Stomach smooth muscle (tissue), 2 donors: ENCODE measurements at regions not wholly inside any gene's neighbourhood (a gene's known extent, or its start where the extent isn't known, plus 50 kb on each side); places are given as distances from the start of the nearest gene placed in this dataset.

ENCODE experiments used
- H3K27ac ChIP-seq: one replicate; pipeline ENCODE4 v1.7.0; 2013; ENCODE audit warnings: mild to moderate bottlenecking, low read length, inconsistent platforms
- H3K27me3 ChIP-seq, 2 donors: one replicate each; pipeline ENCODE4 v1.7.0; 2013; ENCODE audit warnings: low read length in 2 of 2; ENCODE audit not compliant: insufficient read depth in 2 of 2, control insufficient read depth in 1 of 2
- H3K36me3 ChIP-seq, 2 donors: one replicate each; pipeline ENCODE4 v1.7.0; 2013; ENCODE audit warnings: low read length in 2 of 2; ENCODE audit not compliant: control insufficient read depth in 2 of 2, insufficient read depth in 2 of 2
- H3K4me1 ChIP-seq: one replicate; pipeline ENCODE4 v1.7.0; 2013; ENCODE audit warnings: low read length; ENCODE audit not compliant: control insufficient read depth, insufficient read depth
- H3K4me3 ChIP-seq, 2 donors: one replicate each; pipeline ENCODE4 v1.7.0; 2013; ENCODE audit warnings: low read length in 2 of 2
- H3K9ac ChIP-seq, 2 donors: one replicate each; pipeline ENCODE4 v1.7.0; 2013; ENCODE audit warnings: low read length in 2 of 2, mild to moderate bottlenecking in 1 of 2
- H3K9me3 ChIP-seq, 2 donors: one replicate each; pipeline ENCODE4 v1.7.0; 2013; ENCODE audit warnings: low read length in 2 of 2; ENCODE audit not compliant: control insufficient read depth in 2 of 2
- donor health status: healthy.
- donor health status: Pancreatic carcinoma.

DNA sequence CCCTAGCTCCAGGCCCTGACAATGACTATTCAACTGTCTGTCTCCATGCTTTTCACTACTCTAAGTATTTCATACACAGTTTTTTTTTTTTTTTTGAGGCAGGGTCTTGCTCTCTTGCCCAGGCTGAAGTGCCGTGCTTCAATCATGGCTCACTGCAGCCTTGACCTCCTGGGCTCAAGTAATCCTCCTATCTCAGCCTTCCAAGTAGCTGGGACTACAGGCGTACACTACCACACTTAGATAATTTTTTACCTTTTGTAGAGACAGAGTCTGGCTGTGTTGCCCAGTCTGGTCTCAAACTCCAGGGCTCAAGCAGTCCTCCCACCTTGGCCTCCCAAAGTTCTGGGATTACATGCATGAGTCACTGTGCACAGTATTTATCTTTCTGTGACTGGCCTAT is 815.4 kb downstream of the DACH1 start:
- H3K9ac ChIP-seq: no peak overlapping the region
- H3K4me1 ChIP-seq: no peaks in the 10 kb centered on the region
- H3K9me3 ChIP-seq: peaks cover 0 to 4% of the 10 kb centered on the region in 2 donors
- H3K27me3 ChIP-seq: no peaks in the 10 kb centered on the region
- H3K27ac ChIP-seq: no peak overlapping the region
- H3K36me3 ChIP-seq: no peaks in the 10 kb centered on the region
- H3K4me3 ChIP-seq: no peak overlapping the region

DNA sequence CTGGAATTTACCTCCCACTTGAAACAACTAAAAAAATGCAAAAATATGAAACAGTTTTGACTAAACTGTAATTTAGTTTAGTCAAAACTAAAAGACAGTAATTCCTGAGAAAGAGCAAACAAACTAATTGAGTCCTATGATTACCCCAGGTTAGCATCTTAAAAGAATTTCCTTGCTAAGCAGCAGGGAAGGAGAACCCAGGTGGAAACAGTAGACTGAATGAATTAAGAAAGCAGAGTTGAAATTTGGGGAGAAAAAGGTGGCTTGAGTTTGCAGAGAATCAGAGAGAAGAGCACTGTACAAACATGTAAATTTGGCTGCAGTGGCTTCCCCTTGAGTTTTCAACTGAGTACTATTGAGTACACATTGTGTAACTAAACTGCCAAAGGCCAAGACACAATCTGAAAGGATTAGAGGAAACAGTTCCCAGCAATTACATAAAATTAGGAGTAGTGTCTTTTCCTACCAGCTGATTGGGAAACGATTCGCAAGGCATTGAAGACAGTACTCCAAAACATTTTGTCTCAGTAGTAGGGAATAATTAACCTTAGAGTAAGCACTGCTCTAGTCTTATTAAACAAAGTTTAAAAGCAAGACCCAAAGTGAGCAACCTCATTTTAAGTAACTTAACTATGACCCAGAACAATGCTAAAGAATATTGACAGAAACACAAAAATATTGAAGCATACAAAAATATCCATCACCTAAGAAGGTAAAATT is 820.5 kb downstream of the DACH1 start:
- H3K4me3 ChIP-seq: no peak overlapping the region
- no peak overlapping the region for H3K27ac ChIP-seq
- no peaks in the 10 kb centered on the region for H3K36me3 ChIP-seq
- no peak overlapping the region for H3K9ac ChIP-seq
- no peaks in the 10 kb centered on the region for H3K4me1 ChIP-seq
- no peaks in the 10 kb centered on the region for H3K27me3 ChIP-seq
- H3K9me3 ChIP-seq: no peaks in the 10 kb centered on the region

DNA sequence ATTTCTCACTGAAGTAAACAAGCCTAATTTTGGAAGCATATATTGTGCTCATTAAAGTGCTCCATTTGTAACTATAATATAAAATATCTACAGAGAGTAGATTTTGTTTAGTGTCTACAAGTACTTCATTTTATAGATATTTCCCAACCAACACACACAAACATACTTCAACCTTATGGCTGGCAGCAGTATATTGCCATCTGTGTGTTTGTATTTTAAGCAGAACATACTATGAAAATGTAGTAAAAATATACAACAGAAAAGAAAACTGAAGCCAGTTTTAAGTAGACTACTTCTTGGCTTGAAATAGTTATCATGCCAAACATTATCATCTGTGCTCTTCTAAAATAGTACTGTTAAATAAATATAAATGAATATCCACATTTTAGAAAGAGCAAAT is 821.9 kb downstream of the DACH1 start:
- H3K27ac ChIP-seq: no peak overlapping the region
- H3K36me3 ChIP-seq: no peaks in the 10 kb centered on the region
- H3K27me3 ChIP-seq: no peaks in the 10 kb centered on the region
- no peak overlapping the region for H3K9ac ChIP-seq
- no peaks in the 10 kb centered on the region for H3K9me3 ChIP-seq
- H3K4me3 ChIP-seq: no peak overlapping the region
- H3K4me1 ChIP-seq: no peaks in the 10 kb centered on the region

DNA sequence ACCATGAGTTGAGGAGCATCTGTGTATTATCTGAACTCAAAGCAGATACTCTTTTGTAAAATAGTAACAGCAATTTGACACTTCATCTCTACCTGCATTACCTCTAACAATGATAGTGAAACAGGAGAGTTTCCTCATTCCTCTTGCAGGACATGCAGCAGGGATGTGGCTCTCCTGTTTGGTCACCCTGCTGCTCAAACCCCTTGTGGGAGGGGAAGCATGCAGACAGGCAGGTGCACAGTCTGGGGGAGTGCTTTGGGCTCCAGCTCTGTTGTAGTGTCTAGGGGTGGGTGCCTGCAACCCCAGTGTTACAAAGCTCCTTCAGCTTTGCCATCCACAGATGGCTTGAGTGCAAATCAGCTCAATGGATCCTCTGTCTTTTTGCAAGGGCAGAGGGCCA is 827.6 kb downstream of the DACH1 start:
- Histone ChIP-seq H3K9me3 (no peaks in the 10 kb centered on the region), H3K27me3 (no peaks in the 10 kb centered on the region), H3K36me3 (no peaks in the 10 kb centered on the region), H3K9ac (no peak overlapping the region), H3K4me3 (no peak overlapping the region), H3K27ac (no peak overlapping the region), H3K4me1 (no peaks in the 10 kb centered on the region)

DNA sequence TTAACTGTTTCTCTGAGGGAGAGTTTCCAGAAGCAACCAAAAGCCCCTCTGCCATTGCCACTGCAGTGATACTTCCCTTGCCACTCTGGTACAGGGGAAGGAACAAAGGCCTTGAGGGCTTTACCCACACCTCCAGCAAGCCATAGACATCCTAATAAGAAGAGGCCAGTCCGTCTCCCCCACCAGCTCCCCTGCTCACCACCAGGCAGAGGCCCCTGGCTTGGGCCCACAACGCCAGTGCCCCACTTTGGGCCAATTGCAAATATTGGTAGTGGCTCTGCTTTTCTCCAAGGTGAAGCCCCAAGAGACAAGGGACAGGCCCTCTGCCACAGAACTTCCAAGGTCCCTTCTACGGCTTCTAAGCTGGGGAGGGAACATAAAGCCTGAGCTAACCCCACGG is 833.0 kb downstream of the DACH1 start:
- Histone ChIP-seq H3K4me1 (no peaks in the 10 kb centered on the region), H3K36me3 (no peaks in the 10 kb centered on the region), H3K4me3 (no peak overlapping the region), H3K9me3 (peaks cover 0 to 3% of the 10 kb centered on the region in 2 donors), H3K27me3 (no peaks in the 10 kb centered on the region), H3K9ac (no peak overlapping the region), H3K27ac (no peak overlapping the region)

DNA sequence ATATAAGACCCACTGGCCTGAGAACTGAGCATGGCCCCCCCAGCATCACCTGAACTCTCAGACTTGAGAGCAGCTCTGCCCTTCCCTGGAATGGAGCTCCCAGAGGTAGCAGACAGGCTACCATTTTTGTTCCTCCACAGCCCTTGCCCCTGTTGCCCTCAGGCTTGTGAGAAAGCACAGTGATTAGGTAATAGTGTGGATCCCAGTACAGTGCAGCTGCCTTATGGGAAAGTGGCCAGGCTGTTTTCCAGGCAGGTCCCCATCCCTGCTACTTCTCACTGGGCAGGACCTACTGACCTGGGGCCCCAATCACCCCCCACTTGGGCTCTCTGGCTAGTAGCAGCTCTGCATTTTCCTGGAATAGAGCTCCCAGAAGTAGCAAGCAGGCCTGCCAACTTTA is 834.0 kb downstream of the DACH1 start:
- Histone ChIP-seq H3K27ac (no peak overlapping the region), H3K4me1 (no peaks in the 10 kb centered on the region), H3K36me3 (no peaks in the 10 kb centered on the region), H3K9ac (no peak overlapping the region), H3K27me3 (no peaks in the 10 kb centered on the region), H3K9me3 (peaks cover 0 to 3% of the 10 kb centered on the region in 2 donors), H3K4me3 (no peak overlapping the region)

DNA sequence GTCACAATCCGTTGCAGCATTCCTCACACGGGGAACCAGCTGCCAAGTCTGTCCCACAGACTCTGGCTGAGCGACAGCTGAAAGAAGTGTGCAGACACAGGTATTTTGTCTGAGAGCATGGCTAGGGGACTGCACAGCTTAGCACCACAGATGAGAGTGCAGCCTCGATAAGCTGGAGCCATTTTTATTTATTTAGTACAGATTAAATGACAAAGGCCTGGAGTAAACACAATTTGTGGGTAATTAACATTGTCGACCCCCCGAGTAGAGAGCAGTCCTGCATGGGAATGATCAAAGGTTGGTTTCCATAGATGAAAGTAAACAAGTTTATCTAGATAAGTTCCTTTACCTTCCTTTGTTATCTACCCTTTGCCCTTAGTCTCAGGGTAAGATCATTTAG is 836.2 kb downstream of the DACH1 start:
- Histone ChIP-seq H3K36me3 (no peaks in the 10 kb centered on the region), H3K4me1 (no peaks in the 10 kb centered on the region), H3K27ac (no peak overlapping the region), H3K4me3 (no peak overlapping the region), H3K27me3 (no peaks in the 10 kb centered on the region), H3K9ac (no peak overlapping the region), H3K9me3 (peaks cover 0 to 3% of the 10 kb centered on the region in 2 donors)

DNA sequence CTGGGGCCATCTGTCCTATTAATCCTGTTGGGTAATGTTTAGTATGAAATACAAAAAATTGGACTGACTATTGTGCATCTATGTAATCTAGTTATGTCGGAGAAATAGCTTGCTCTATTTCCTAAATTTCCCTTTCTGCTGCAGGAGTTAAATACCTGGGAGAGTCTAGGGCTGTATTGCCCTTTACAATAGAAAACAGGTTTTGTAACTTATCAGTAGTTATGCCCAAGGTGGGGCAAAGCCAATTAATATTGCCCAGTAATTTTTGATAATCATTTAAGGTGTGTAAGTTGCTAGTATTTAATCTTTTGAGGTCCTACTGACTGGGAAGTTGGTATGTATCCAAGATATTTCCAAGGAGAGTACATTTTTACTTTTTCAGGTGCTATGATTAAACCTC is 838.1 kb downstream of the DACH1 start:
- Histone ChIP-seq H3K4me3 (no peak overlapping the region), H3K4me1 (no peaks in the 10 kb centered on the region), H3K9me3 (peaks cover 0 to 3% of the 10 kb centered on the region in 2 donors), H3K36me3 (no peaks in the 10 kb centered on the region), H3K27me3 (no peaks in the 10 kb centered on the region), H3K9ac (no peak overlapping the region), H3K27ac (no peak overlapping the region)

DNA sequence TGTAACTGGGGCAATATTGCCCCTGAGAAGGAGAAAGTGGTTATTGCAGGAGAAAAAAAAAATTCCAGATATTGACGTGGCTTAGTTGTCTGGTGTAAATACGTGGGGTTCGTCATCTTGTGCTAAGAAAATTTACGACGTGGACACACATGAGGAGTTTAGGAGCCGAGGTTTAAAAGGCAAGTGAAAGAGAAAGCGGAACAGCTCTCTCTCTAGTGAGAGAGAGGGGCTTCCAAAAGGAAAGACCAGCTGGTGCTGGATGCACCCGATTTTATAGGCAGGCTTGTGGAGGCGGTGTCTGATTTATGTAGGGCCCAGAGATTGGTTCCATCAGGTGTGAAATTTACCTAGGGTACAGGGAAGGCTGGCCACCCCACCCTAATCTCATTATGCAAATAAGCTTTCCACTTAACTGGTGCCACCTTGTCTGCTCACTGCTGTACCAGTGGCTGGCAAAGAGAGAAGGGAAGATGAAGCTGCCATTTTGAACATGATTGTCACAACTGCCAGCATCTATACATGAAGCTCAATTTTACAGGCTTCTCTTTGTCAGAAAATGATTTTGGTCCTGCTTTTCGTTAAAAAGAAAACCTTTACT is 845.1 kb downstream of the DACH1 start:
- Histone ChIP-seq H3K27me3 (no peaks in the 10 kb centered on the region), H3K4me1 (no peaks in the 10 kb centered on the region), H3K9ac (no peak overlapping the region), H3K4me3 (no peak overlapping the region), H3K36me3 (no peaks in the 10 kb centered on the region), H3K9me3 (no peaks in the 10 kb centered on the region), H3K27ac (no peak overlapping the region)

DNA sequence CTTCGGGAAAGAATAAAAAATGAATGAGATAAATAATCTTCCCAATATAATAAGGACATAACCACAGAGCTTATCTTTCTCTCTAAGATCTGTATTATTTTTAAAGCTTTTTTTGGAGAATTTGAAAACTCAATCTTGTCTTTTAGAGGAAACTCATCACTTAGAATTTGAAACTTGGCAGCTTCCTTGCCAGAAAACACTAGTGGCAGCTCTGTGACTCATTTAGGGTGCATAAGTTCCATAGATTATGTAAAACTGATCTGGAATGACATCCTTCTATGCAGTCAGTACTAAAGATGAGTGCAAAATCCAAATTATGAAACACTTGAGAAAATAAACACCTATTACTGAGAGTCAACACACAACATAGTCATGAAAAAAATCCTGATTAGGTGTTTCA is 848.0 kb downstream of the DACH1 start:
- no peaks in the 10 kb centered on the region for H3K9me3 ChIP-seq
- H3K9ac ChIP-seq: no peak overlapping the region
- no peaks in the 10 kb centered on the region for H3K27me3 ChIP-seq
- H3K4me3 ChIP-seq: no peak overlapping the region
- no peak overlapping the region for H3K27ac ChIP-seq
- H3K36me3 ChIP-seq: no peaks in the 10 kb centered on the region
- no peaks in the 10 kb centered on the region for H3K4me1 ChIP-seq

DNA sequence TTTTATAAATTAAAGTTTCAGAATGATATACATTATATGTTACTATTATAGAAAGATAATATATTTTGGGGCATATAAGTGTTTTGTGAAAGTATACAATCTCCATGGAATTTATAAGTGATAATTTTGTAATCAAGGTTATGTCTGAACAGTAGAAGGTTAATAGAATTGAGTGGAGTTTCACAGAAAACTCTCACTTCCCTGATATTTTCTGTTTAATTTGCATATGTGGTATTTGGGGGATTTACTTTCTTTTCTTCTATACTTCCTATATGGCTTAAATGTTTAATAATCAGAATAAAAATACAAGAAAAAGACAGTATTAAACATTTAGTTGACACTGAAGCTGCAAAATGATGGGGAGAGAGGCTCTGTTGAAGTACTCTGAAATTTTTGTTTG is 848.5 kb downstream of the DACH1 start:
- Histone ChIP-seq H3K4me3 (no peak overlapping the region), H3K36me3 (no peaks in the 10 kb centered on the region), H3K9ac (no peak overlapping the region), H3K27ac (no peak overlapping the region), H3K9me3 (no peaks in the 10 kb centered on the region), H3K27me3 (no peaks in the 10 kb centered on the region), H3K4me1 (no peaks in the 10 kb centered on the region)
